Stimulated activated CD8-positive, alpha-beta memory T cell treated with anti-CD3 and anti-CD28 coated beads, Interleukin-7, amount 100 ng/mL, for 48 hours (primary cell): ENCODE measurements at regions not wholly inside any gene's neighbourhood (a gene's known extent, or its start where the extent isn't known, plus 50 kb on each side); places are given as distances from the start of the nearest gene placed in this dataset.

Experiments used
- DNase-seq, 2 donors: peaks; one replicate each; pipeline ENCODE4 v3.0.0-alpha.2; 2020; ENCODE audit warnings: low read depth in 1 of 2; ENCODE audit errors: extremely low read depth in 1 of 2

GRCh38 chr22:27507935-27508526, 293.5 kb downstream of the MN1 start:
- no peak for DNase-seq

GRCh38 chr22:27509132-27509920, 292.2 kb downstream of the MN1 start:
- no peak for DNase-seq

DNA sequence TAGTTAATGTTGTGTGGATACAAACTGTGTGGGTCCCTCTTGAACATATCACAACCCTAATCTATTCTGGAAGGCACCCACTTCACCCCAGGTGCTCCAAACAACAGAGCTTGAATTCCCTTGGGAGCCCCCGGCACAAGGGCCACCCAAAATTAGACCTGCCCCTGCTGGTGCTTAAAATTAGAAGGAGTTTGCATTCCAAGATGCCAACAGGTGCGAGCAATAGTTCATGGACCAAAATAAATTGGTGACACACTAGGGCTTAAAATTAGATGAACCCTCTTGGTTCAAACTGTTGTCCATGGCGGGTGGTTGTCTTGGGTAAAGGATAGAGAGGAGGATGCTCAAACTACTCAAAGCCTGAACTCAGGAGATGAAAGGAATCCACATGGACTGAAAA, 291.5 kb downstream of the MN1 start:
- no peak for DNase-seq

GRCh38 chr22:27512283-27512761, 289.2 kb downstream of the MN1 start:
- DNase-seq = no peak

GRCh38 chr22:27513021-27513420, 288.5 kb downstream of the MN1 start:
- DNase-seq = no peak

GRCh38 chr22:27514601-27515523, 286.7 kb downstream of the MN1 start:
- no peak for DNase-seq

- no peak for DNase-seq
These were observed 284.0 kb downstream of the MN1 start for GRCh38 chr22:27517361-27518155.

GRCh38 chr22:27518531-27519340, 282.8 kb downstream of the MN1 start:
- no peak for DNase-seq

GRCh38 chr22:27523711-27524110, 277.8 kb downstream of the MN1 start:
- DNase-seq = no peak

DNA sequence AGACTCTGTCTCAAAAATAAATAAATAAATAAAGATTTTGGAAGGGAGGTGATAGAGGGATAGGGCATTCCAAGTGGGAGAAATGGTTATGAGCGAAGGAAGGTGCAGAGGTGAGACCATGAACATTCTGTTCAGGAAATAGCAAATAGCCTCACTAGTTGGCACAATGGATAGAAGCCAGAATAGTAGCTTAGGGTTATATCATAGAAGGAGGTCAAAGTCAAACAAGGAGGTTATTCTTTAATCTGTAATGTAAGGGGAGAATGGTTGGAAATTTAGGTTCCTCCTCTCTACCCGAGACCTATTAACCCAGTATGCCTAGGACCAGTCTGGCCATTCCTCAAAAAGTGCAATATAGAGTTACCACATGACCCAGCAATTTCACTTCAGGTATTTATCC, 275.8 kb downstream of the MN1 start:
- no peak for DNase-seq

DNA sequence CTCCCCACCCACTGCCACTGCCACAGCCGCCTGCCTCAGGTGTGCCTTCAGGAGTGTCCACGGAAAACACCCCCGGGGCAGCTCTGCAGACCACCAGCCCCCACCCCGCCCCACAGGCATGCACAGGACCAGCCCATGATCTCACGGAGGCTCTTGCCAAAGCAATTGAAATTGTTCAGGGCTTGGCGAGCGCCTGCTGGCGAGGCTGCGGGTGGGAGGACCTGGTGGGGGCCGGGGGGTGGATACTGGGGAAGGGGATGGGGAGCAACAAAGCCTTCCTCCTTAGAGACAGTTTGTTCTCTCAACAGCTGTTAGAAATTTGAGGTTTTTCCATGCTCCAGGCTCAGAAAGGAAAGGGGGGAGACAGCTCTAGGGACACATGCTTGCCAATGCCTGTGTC, 274.7 kb downstream of the MN1 start:
- DNase-seq = no peak

DNA sequence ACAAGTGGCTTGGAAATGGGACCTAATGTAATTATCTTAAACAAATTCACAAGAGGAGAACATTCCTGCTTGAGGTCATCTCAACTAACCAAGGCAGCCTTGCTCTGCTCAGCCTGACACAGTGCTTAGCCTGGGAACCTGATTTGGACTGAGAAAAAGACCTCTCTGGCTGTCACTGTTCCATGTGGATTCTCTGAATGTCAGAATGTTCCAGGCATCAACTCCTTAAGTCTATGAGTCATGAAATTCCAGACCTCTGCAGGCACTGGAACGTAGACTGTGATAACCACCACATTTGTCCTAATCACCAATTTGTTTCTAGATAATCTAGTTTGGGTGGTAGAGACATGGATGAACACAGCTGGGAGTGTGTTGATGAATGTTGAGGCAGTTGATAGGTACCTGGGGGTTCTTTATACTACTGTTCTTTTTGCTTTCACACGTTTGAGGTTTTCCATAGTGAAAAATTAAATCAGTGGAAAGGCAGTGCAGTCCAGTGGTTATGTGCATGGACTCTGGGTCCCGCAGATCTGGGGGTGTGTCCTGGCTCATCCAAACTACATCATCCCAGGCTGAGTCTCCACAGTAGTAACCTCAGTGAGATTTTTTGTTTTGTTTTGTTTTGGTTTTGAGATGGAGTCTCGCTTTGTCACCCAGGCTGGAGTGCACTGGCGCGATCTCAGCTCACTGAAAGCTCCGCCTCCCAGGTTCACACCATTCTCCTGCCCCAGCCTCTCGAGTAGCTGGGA, 269.6 kb downstream of the MN1 start:
- no peak for DNase-seq

- DNase-seq = no peak
These were observed 268.3 kb downstream of the MN1 start for GRCh38 chr22:27533105-27533745.

DNA sequence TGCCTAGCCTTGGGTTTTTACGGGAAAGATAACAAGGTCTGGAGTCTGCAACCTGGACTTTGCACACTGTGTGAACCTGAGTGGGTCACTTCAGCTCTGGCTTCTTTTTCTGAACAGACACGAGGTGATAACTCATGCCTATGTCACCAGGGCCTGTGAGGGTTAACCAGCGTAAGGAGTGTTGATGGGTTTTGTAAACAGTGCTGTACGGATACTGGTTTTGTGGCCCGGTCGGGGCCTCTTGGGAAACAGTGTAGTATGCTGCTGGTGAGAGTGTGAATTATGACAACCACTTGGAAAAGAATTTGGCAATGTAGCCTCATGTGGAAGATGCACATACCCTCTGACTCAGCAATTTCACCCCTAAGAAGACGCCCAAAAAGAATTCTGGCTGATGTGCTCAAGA, 266.8 kb downstream of the MN1 start:
- no peak for DNase-seq

- DNase-seq = no peak
These were observed 266.1 kb downstream of the MN1 start for GRCh38 chr22:27535452-27535851.

DNA sequence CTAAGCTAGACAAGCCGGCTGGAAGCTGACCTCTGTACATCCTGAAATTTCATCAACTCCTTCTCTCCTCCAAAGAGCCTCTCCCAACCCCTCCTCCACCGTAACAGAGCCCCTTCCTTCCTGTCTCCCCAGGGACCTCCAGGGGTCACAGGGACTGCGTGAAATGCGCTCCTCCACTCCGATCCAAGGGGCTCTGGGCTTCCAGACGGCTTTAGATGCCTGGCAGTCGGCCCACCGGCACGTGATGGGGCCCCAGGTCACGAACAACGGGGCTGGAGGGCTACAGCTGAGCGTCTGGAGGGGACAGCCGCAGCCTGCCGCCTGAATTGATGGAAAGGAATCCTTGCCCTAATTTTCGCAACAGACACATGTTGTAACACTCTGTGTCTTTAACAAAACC, 264.1 kb downstream of the MN1 start:
- DNase-seq = no peak

DNA sequence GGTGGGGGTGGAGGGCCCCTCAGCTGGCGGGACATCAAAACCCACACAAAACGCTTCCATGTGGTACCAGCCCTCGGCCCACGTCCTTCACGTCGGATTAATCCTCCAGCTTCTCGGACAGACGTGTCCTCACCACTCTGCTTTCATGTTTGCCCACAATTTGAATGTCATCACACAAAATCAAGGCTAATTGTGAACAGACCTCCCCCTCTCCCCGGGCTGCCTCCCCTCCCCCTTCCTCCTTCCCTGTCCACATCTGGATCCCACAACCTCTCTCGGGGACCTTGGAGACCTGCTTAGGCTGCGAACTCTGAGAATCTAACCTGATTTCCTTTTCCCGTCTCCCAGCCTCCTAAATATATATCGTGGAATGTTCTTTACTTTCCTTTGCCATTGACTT, 262.9 kb downstream of the MN1 start:
- no peak for DNase-seq

DNA sequence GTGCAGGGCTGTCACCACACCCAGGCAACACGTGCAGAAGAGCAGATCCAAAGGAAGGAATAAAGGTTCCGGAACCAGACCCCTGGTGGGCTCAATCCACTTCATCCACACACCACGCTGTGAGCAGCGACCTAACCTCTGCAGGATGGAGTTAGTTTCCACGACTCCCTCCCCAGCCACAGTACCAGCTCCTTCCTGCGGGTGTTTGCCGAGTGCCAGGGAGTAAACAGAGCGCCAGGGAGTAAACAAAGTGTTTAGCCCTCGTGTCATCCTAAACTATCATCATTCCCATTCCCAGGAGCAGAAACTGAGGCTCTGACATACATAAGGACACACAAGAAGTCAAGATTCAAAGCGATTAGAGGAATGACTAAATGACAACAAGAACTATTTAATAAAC, 261.3 kb downstream of the MN1 start:
- no peak for DNase-seq
